ENCODE measurements at regions not wholly inside any gene's neighbourhood (a gene's known extent, or its start where the extent isn't known, plus 50 kb on each side); places are given as distances from the start of the nearest gene placed in this dataset.

DNA sequence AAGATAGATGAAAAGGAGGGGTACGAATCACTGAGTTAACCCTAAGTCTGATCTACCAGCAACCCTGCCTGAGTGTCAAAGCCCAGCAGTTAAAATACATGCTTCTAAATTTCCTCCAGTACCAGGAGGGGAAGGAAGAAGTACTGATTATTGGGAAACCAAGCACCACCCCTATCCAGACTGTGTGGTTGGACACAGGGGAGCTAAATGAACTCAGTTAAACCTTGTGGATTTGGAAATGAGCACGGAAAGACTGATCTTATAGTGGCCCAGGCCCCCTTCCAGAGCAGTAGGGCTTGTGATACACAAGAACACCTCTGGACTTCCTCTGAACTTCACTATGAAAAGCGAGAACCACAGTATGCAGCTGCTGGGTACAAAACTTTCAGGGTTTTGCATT is 585.6 kb downstream of the MAFB start:
- TF ChIP-seq, protein P1, sequence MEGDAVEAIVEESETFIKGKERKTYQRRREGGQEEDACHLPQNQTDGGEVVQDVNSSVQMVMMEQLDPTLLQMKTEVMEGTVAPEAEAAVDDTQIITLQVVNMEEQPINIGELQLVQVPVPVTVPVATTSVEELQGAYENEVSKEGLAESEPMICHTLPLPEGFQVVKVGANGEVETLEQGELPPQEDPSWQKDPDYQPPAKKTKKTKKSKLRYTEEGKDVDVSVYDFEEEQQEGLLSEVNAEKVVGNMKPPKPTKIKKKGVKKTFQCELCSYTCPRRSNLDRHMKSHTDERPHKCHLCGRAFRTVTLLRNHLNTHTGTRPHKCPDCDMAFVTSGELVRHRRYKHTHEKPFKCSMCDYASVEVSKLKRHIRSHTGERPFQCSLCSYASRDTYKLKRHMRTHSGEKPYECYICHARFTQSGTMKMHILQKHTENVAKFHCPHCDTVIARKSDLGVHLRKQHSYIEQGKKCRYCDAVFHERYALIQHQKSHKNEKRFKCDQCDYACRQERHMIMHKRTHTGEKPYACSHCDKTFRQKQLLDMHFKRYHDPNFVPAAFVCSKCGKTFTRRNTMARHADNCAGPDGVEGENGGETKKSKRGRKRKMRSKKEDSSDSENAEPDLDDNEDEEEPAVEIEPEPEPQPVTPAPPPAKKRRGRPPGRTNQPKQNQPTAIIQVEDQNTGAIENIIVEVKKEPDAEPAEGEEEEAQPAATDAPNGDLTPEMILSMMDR (conservative IDR thresholded peaks at IDR 0.05; ENCODE audit: low read depth, low read length) = no peak
- H3K4me3 ChIP-seq (ENCODE audit: low read depth, low read length) = no peak overlapping the region
- DNase-seq (ENCODE audit: low read depth) = no peak

GRCh38 chr20:40101560-40101959 is 587.5 kb downstream of the MAFB start:
- no peak overlapping the region for H3K4me3 ChIP-seq (ENCODE audit: low read depth, low read length)
- TF ChIP-seq, protein P1 (conservative IDR thresholded peaks at IDR 0.05; ENCODE audit: low read depth, low read length) = no peak
- no peak for DNase-seq (ENCODE audit: low read depth)

DNA sequence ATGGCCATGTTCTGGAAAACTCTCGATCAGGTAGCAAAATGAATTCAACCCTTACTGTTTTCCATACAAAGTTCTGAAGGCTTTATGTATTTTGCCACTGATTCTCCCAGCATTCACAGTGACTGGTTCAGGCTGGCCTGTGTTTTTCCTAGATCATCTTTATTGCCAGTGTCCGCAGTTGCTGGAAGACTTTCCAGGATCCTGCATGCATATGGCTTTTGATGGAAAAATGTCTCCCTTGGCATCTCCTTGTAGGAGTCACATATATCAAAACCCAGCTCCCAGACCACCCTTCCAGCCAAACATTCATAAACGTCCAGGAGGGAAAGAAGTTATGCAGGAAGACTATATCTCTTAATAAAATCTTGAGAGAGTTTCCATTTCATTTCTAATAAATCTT is 588.8 kb downstream of the MAFB start:
- DNase-seq (ENCODE audit: low read depth) = no peak
- TF ChIP-seq, protein P1 (conservative IDR thresholded peaks at IDR 0.05; ENCODE audit: low read depth, low read length) = no peak
- H3K4me3 ChIP-seq (ENCODE audit: low read depth, low read length) = no peak overlapping the region

- TF ChIP-seq, protein P1 (conservative IDR thresholded peaks at IDR 0.05; ENCODE audit: low read depth, low read length) = no peak
- H3K4me3 ChIP-seq (ENCODE audit: low read depth, low read length) = no peak overlapping the region
- DNase-seq (ENCODE audit: low read depth) = no peak
Measured at GRCh38 chr20:40090236-40090635, 598.8 kb downstream of the MAFB start.

- TF ChIP-seq, protein P1 (conservative IDR thresholded peaks at IDR 0.05; ENCODE audit: low read depth, low read length) = no peak
- no peak overlapping the region for H3K4me3 ChIP-seq (ENCODE audit: low read depth, low read length)
- DNase-seq (ENCODE audit: low read depth) = no peak
Measured at GRCh38 chr20:40087496-40087895, 601.5 kb downstream of the MAFB start.

- H3K4me3 ChIP-seq (ENCODE audit: low read depth, low read length) = no peak overlapping the region
- TF ChIP-seq, protein P1 (conservative IDR thresholded peaks at IDR 0.05; ENCODE audit: low read depth, low read length) = no peak
- DNase-seq (ENCODE audit: low read depth) = no peak
Measured at GRCh38 chr20:40085513-40085912, 603.5 kb downstream of the MAFB start.

DNA sequence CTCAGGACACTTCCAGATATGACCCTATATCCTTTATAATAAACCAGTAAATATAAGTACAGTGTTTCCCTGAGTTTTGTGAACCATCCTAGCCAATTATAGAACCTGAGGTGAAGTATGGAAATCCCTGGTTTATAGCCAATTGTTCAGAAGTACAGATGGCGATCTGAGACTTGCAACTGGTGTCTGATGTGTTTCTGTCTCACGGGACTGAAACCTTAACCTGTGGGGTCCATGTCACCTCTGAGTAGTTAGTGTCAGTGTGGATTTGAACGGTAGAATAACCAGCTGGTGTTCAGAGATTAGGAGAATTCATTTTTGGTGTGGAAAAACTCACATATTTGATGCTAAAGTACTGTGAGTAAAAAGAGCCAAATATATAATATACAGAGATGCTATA is 606.6 kb downstream of the MAFB start:
- no peak overlapping the region for H3K4me3 ChIP-seq (ENCODE audit: low read depth, low read length)
- TF ChIP-seq, protein P1 (conservative IDR thresholded peaks at IDR 0.05; ENCODE audit: low read depth, low read length) = no peak
- no peak for DNase-seq (ENCODE audit: low read depth)

Measured in epithelial cell of proximal tubule (primary cell).